Stimulated activated naive CD8-positive, alpha-beta T cell treated with anti-CD3 and anti-CD28 coated beads, Interleukin-15, Interleukin-2, amounts not matched to agents 100 ng/mL and 50 ng/mL, for 24 hours (primary cell): ENCODE measurements at regions not wholly inside any gene's neighbourhood (a gene's known extent, or its start where the extent isn't known, plus 50 kb on each side); places are given as distances from the start of the nearest gene placed in this dataset.

Source experiments
- H3K27ac Mint-ChIP-seq: one replicate; pipeline ENCODE4 v1.8.0; 2021; ENCODE audit warnings: mild to moderate bottlenecking, mixed read lengths
- H3K27me3 Mint-ChIP-seq: one replicate; pipeline ENCODE4 v1.8.0; 2021; ENCODE audit warnings: mixed read lengths
- H3K36me3 Mint-ChIP-seq: one replicate; pipeline ENCODE4 v1.8.0; 2021; ENCODE audit warnings: low read depth, mixed read lengths
- H3K4me1 Mint-ChIP-seq: one replicate; pipeline ENCODE4 v1.8.0; 2021; ENCODE audit warnings: low read depth, mixed read lengths
- H3K4me3 Mint-ChIP-seq: one replicate; pipeline ENCODE4 v1.8.0; 2021; ENCODE audit warnings: mild to moderate bottlenecking, mixed read lengths
- H3K9me3 Mint-ChIP-seq: one replicate; pipeline ENCODE4 v1.8.0; 2021; ENCODE audit warnings: mixed read lengths

- Mint-ChIP-seq H3K27me3 (peaks cover 2% of the 10 kb centered on the region), H3K4me3 (no peak overlapping the region), H3K9me3 (no peaks in the 10 kb centered on the region), H3K27ac (no peak overlapping the region), H3K4me1 (no peaks in the 10 kb centered on the region), H3K36me3 (no peaks in the 10 kb centered on the region)
These were observed 49.9 kb downstream of the CHRM3 start for GRCh38 chr1:239436286-239436685.

GRCh38 chr1:239437822-239438221 lies 51.5 kb downstream of the CHRM3 start:
- Mint-ChIP-seq H3K4me1 (no peaks in the 10 kb centered on the region), H3K27ac (no peak overlapping the region), H3K36me3 (no peaks in the 10 kb centered on the region), H3K9me3 (peaks cover 6% of the 10 kb centered on the region), H3K4me3 (no peak overlapping the region), H3K27me3 (no peaks in the 10 kb centered on the region)

- Mint-ChIP-seq H3K9me3 (peaks cover 6% of the 10 kb centered on the region), H3K4me1 (no peaks in the 10 kb centered on the region), H3K36me3 (no peaks in the 10 kb centered on the region), H3K4me3 (no peak overlapping the region), H3K27ac (no peak overlapping the region), H3K27me3 (no peaks in the 10 kb centered on the region)
These were observed 52.5 kb downstream of the CHRM3 start for GRCh38 chr1:239438891-239439290.

- H3K4me3 Mint-ChIP-seq: no peak overlapping the region
- H3K36me3 Mint-ChIP-seq: no peaks in the 10 kb centered on the region
- no peak overlapping the region for H3K27ac Mint-ChIP-seq
- peaks cover 6% of the 10 kb centered on the region for H3K9me3 Mint-ChIP-seq
- H3K4me1 Mint-ChIP-seq: no peaks in the 10 kb centered on the region
- H3K27me3 Mint-ChIP-seq: no peaks in the 10 kb centered on the region
These were observed 57.0 kb downstream of the CHRM3 start for GRCh38 chr1:239443361-239443760.

- Mint-ChIP-seq H3K27ac (no peak overlapping the region), H3K36me3 (no peaks in the 10 kb centered on the region), H3K4me1 (no peaks in the 10 kb centered on the region), H3K4me3 (no peak overlapping the region), H3K9me3 (peaks cover 3% of the 10 kb centered on the region), H3K27me3 (no peaks in the 10 kb centered on the region)
These were observed 60.2 kb downstream of the CHRM3 start for GRCh38 chr1:239446611-239447010.

GRCh38 chr1:239448911-239449310 lies 62.5 kb downstream of the CHRM3 start:
- Mint-ChIP-seq H3K36me3 (no peaks in the 10 kb centered on the region), H3K4me1 (no peaks in the 10 kb centered on the region), H3K27me3 (no peaks in the 10 kb centered on the region), H3K27ac (no peak overlapping the region), H3K4me3 (no peak overlapping the region), H3K9me3 (no peaks in the 10 kb centered on the region)

GRCh38 chr1:239455743-239456142 lies 69.4 kb downstream of the CHRM3 start:
- Mint-ChIP-seq H3K4me3 (no peak overlapping the region), H3K36me3 (no peaks in the 10 kb centered on the region)

GRCh38 chr1:239456788-239457187 lies 70.4 kb downstream of the CHRM3 start:
- Mint-ChIP-seq H3K4me1 (peaks cover 13% of the 10 kb centered on the region), H3K27ac (no peak overlapping the region), H3K36me3 (no peaks in the 10 kb centered on the region), H3K27me3 (no peaks in the 10 kb centered on the region), H3K9me3 (peaks cover 4% of the 10 kb centered on the region), H3K4me3 (no peak overlapping the region)

More at GRCh38 chr1:239455743-239456142, 69.4 kb downstream of the CHRM3 start:
- Mint-ChIP-seq H3K4me1 (peaks cover 13% of the 10 kb centered on the region), H3K27me3 (no peaks in the 10 kb centered on the region), H3K27ac (no peak overlapping the region), H3K9me3 (peaks cover 4% of the 10 kb centered on the region)

GRCh38 chr1:239457491-239458143 lies 71.2 kb downstream of the CHRM3 start:
- peaks cover 4% of the 10 kb centered on the region for H3K9me3 Mint-ChIP-seq
- H3K4me3 Mint-ChIP-seq: peak overlapping the region; percentile 27
- no peaks in the 10 kb centered on the region for H3K27me3 Mint-ChIP-seq
- H3K4me1 Mint-ChIP-seq: peaks cover 13% of the 10 kb centered on the region
- H3K27ac Mint-ChIP-seq: no peak overlapping the region
- H3K36me3 Mint-ChIP-seq: no peaks in the 10 kb centered on the region

GRCh38 chr1:239458144-239458500 lies 71.8 kb downstream of the CHRM3 start:
- Mint-ChIP-seq H3K4me3 (peak overlapping the region; percentile 27), H3K27me3 (no peaks in the 10 kb centered on the region), H3K4me1 (peaks cover 13% of the 10 kb centered on the region), H3K27ac (no peak overlapping the region), H3K9me3 (peaks cover 4% of the 10 kb centered on the region), H3K36me3 (no peaks in the 10 kb centered on the region)

GRCh38 chr1:239467730-239468129 lies 81.4 kb downstream of the CHRM3 start:
- Mint-ChIP-seq H3K27ac (no peak overlapping the region), H3K4me1 (no peaks in the 10 kb centered on the region), H3K27me3 (no peaks in the 10 kb centered on the region), H3K36me3 (no peaks in the 10 kb centered on the region), H3K9me3 (no peaks in the 10 kb centered on the region), H3K4me3 (no peak overlapping the region)

- H3K4me3 Mint-ChIP-seq: no peak overlapping the region
- H3K27ac Mint-ChIP-seq: no peak overlapping the region
- H3K9me3 Mint-ChIP-seq: peaks cover 19% of the 10 kb centered on the region
- no peaks in the 10 kb centered on the region for H3K27me3 Mint-ChIP-seq
- no peaks in the 10 kb centered on the region for H3K36me3 Mint-ChIP-seq
- H3K4me1 Mint-ChIP-seq: no peaks in the 10 kb centered on the region
These were observed 91.7 kb downstream of the CHRM3 start for GRCh38 chr1:239478069-239478468.

GRCh38 chr1:239483391-239483790 lies 97.0 kb downstream of the CHRM3 start:
- Mint-ChIP-seq H3K9me3 (peaks cover 17% of the 10 kb centered on the region), H3K27ac (no peak overlapping the region), H3K4me1 (no peaks in the 10 kb centered on the region), H3K27me3 (no peaks in the 10 kb centered on the region), H3K4me3 (no peak overlapping the region), H3K36me3 (no peaks in the 10 kb centered on the region)

- Mint-ChIP-seq H3K36me3 (no peaks in the 10 kb centered on the region), H3K9me3 (peaks cover 1% of the 10 kb centered on the region), H3K27me3 (no peaks in the 10 kb centered on the region), H3K27ac (no peak overlapping the region), H3K4me3 (no peak overlapping the region), H3K4me1 (no peaks in the 10 kb centered on the region)
These were observed 107.5 kb downstream of the CHRM3 start for GRCh38 chr1:239493811-239494414.

- Mint-ChIP-seq H3K27ac (no peak overlapping the region), H3K36me3 (peaks cover 5% of the 10 kb centered on the region), H3K4me3 (no peak overlapping the region), H3K9me3 (peaks cover 18% of the 10 kb centered on the region), H3K27me3 (no peaks in the 10 kb centered on the region), H3K4me1 (peaks cover 8% of the 10 kb centered on the region)
These were observed 118.7 kb downstream of the CHRM3 start for GRCh38 chr1:239505094-239505493.

- Mint-ChIP-seq H3K36me3 (peaks cover 5% of the 10 kb centered on the region), H3K4me3 (no peak overlapping the region), H3K27ac (no peak overlapping the region), H3K27me3 (no peaks in the 10 kb centered on the region), H3K4me1 (no peaks in the 10 kb centered on the region), H3K9me3 (peaks cover 18% of the 10 kb centered on the region)
These were observed 121.5 kb downstream of the CHRM3 start for GRCh38 chr1:239507826-239508225.
